ENCODE measurements at regions not wholly inside any gene's neighbourhood (a gene's known extent, or its start where the extent isn't known, plus 50 kb on each side); places are given as distances from the start of the nearest gene placed in this dataset.
A peak's percentile ranks its signal among the peaks of the same experiment; 100 is the strongest.

DNA sequence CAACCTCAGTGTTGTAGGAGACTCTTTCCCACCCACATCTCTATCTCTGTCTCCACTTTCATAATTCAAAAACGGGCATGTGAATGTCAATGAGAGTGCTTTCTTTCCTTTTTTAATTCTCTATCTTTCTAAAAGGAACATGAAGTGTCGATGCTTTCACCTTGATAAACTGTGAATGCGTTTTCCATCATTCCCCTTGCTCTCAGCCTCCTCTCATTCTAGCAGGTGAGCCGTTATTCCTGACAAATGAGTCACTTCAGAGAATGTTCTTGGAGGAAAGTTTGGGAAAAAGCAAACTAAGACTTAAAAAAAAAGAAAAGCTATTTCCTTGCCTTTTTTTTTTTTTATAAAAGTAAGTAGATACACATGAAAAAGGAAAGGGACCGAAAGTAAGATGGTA, 226.0 kb upstream of the C1orf87 start:
- Histone ChIP-seq H3K27me3 (no peaks in the 10 kb centered on the region), H3K4me3 (ENCODE audit: low read depth, low read length) (no peak overlapping the region)
- DNase-seq: no peak

DNA sequence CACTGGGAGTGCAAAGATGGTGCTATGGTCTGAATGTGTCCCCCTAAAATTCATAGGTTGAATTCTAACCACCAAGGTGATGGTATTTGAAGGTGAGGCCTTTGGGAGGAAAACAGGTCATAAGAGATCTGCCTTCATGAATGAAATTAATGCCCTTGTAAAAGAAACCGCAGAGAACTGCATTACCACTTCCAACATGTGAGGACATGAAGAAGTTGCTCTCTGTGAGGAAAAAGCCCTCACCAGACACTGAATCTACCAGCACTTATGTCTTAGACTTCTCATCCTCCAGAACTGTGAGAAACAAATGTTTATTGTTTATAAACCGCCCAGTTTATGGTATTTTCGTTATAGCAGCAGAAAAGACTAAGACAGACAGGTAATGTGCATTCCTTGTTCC, 224.7 kb upstream of the C1orf87 start:
- Histone ChIP-seq H3K36me3 (no peaks in the 10 kb centered on the region), H3K27me3 (no peaks in the 10 kb centered on the region), H3K9me3 (no peaks in the 10 kb centered on the region), H3K4me1 (peaks cover 6% of the 10 kb centered on the region; the same call in 1 of the 2 replicates), H3K4me3 (ENCODE audit: low read depth, low read length) (no peak overlapping the region)
- TF ChIP-seq, protein P1, sequence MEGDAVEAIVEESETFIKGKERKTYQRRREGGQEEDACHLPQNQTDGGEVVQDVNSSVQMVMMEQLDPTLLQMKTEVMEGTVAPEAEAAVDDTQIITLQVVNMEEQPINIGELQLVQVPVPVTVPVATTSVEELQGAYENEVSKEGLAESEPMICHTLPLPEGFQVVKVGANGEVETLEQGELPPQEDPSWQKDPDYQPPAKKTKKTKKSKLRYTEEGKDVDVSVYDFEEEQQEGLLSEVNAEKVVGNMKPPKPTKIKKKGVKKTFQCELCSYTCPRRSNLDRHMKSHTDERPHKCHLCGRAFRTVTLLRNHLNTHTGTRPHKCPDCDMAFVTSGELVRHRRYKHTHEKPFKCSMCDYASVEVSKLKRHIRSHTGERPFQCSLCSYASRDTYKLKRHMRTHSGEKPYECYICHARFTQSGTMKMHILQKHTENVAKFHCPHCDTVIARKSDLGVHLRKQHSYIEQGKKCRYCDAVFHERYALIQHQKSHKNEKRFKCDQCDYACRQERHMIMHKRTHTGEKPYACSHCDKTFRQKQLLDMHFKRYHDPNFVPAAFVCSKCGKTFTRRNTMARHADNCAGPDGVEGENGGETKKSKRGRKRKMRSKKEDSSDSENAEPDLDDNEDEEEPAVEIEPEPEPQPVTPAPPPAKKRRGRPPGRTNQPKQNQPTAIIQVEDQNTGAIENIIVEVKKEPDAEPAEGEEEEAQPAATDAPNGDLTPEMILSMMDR (IDR thresholded peaks at IDR 0.05; ENCODE audit: low read depth, low read length): no peak
- no peak for DNase-seq

More for the DNA sequence above, 226.0 kb upstream of the C1orf87 start:
- TF ChIP-seq, protein P1 (IDR thresholded peaks at IDR 0.05; ENCODE audit: low read depth, low read length): no peak
- Histone ChIP-seq H3K4me1 (peaks cover 6% of the 10 kb centered on the region; the same call in 1 of the 2 replicates), H3K9me3 (no peaks in the 10 kb centered on the region), H3K36me3 (no peaks in the 10 kb centered on the region)

DNA sequence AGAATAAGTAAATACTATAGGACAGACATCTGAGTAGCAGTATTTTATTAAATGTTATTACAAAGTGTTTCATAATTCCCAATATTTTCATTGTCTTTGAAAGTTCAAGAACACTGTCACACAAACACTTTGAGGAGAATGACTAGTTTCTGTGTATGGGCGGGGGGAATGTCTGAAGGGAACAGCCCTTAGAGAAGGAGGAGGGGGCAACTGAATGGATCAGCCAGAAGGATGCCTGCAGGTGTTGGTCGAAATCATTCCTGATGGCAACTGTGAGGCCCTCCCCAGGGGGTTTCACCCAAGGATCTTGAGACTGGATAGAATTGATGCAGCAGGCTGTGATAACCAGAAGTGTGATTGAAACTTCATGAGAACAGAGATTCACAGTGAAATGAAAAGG, 223.2 kb upstream of the C1orf87 start:
- TF ChIP-seq, protein P1 (IDR thresholded peaks at IDR 0.05; ENCODE audit: low read depth, low read length): no peak
- no peak overlapping the region for H3K4me3 ChIP-seq (ENCODE audit: low read depth, low read length)
- no peaks in the 10 kb centered on the region for H3K9me3 ChIP-seq
- H3K27me3 ChIP-seq: no peaks in the 10 kb centered on the region
- H3K4me1 ChIP-seq: peaks cover 6% of the 10 kb centered on the region; the same call in 1 of the 2 replicates
- no peaks in the 10 kb centered on the region for H3K36me3 ChIP-seq
- DNase-seq: peak; percentile 7

DNA sequence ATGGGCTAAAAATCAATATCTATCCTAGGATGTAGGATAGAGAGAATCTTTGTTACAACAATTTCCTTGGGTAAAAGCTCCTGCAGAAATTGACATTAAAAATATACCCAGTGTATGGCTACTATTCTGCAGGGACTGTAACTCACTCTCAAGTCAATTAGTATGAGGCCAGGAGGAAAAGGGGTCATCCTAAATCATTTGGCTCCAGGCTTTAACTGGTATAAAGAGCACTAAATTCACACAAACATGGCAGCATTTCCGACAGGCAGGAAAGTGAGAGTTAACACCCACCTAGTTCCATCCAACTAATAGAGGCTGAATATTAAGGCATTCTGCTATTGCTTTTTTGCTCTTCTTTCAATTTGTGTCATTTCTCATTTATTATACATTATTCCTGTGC, 218.6 kb upstream of the C1orf87 start:
- DNase-seq: no peak
- Histone ChIP-seq H3K27me3 (no peaks in the 10 kb centered on the region), H3K36me3 (no peaks in the 10 kb centered on the region), H3K4me3 (ENCODE audit: low read depth, low read length) (no peak overlapping the region), H3K9me3 (no peaks in the 10 kb centered on the region), H3K4me1 (peaks cover 4% of the 10 kb centered on the region; the same call in 1 of the 2 replicates)
- TF ChIP-seq, protein P1 (IDR thresholded peaks at IDR 0.05; ENCODE audit: low read depth, low read length): no peak

DNA sequence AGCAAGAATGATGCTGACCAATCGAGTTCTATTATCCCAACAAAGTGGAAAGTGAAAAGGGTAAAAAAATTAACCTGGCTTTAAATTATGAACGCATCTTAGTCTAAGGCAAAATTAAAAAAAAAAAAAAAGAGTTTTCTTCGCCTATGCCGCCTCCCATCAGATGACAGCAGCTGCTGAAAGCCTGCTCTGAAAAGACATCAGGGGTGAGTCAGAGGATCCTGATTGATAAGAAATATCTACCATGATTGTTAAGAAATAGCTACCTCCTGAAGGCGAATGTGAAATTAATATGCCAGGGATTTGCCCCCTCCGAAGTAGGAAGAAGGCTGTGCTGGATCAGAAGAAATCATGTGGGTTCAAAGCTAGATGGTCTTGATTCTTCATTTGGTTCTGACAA, 216.8 kb upstream of the C1orf87 start:
- no peak for DNase-seq
- H3K4me3 ChIP-seq (ENCODE audit: low read depth, low read length): no peak overlapping the region
- H3K4me1 ChIP-seq: no peaks in the 10 kb centered on the region
- TF ChIP-seq, protein P1 (IDR thresholded peaks at IDR 0.05; ENCODE audit: low read depth, low read length): no peak
- no peaks in the 10 kb centered on the region for H3K9me3 ChIP-seq
- H3K36me3 ChIP-seq: no peaks in the 10 kb centered on the region
- H3K27me3 ChIP-seq: no peaks in the 10 kb centered on the region

DNA sequence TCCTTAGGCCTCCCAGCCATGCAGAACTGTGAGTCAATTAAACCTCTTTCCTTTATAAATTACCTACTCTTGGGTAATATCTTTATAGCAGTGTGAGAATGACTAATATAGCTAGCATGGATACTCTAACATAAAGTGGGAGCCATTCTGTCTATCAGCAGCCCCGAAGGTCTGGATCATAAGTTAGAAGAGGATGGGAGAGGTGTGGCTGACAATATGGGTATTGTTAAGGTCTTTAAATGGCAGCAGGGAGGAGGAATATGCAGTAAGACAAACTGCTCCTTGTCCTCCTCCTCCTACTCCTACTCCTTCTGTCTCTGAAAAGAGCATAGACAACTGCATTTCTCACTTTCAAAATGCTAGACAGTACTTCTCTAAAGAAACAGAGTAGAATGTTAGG, 214.0 kb upstream of the C1orf87 start:
- no peak for DNase-seq
- no peak overlapping the region for H3K4me3 ChIP-seq (ENCODE audit: low read depth, low read length)
- H3K36me3 ChIP-seq: no peaks in the 10 kb centered on the region
- no peaks in the 10 kb centered on the region for H3K27me3 ChIP-seq
- no peaks in the 10 kb centered on the region for H3K4me1 ChIP-seq
- no peaks in the 10 kb centered on the region for H3K9me3 ChIP-seq
- TF ChIP-seq, protein P1 (IDR thresholded peaks at IDR 0.05; ENCODE audit: low read depth, low read length): no peak
